Loucy (cell line): ENCODE measurements at regions not wholly inside any gene's neighbourhood (a gene's known extent, or its start where the extent isn't known, plus 50 kb on each side); places are given as distances from the start of the nearest gene placed in this dataset.

Experiments
- H2AFZ ChIP-seq: fragments of 200-600 bp; sonication (generic); 2 replicates; pipeline ENCODE4 v1.6.0; 2016; ENCODE audit warnings: antibody characterized with exemption, mild to moderate bottlenecking, low read length, moderate library complexity
- H3F3A ChIP-seq: fragments of 200-600 bp; 2 replicates; pipeline ENCODE4 v1.6.0; 2016; ENCODE audit warnings: antibody characterized with exemption, low read depth, mild to moderate bottlenecking
- H3K27me3 ChIP-seq: fragments of 200-600 bp; sonication (generic); 2 replicates; pipeline ENCODE4 v1.6.1; 2014; ENCODE audit warnings: low read length, mild to moderate bottlenecking; ENCODE audit not compliant: insufficient read depth, poor library complexity, severe bottlenecking
- H3K36me3 ChIP-seq: fragments of 200-600 bp; sonication (generic); 2 replicates; pipeline ENCODE4 v1.6.1; 2016; ENCODE audit warnings: low read length; ENCODE audit not compliant: insufficient read depth
- H3K4me1 ChIP-seq: fragments of 200-600 bp; sonication (generic); 2 replicates; pipeline ENCODE4 v1.5.1; 2014; ENCODE audit warnings: low read length, mild to moderate bottlenecking; ENCODE audit not compliant: insufficient read depth, poor library complexity, severe bottlenecking
- H3K4me2 ChIP-seq: fragments of 200-600 bp; sonication (generic); 2 replicates; pipeline ENCODE4 v1.6.0; 2014; ENCODE audit warnings: antibody characterized with exemption, low read length, low read depth, mild to moderate bottlenecking; ENCODE audit not compliant: poor library complexity, severe bottlenecking
- H3K4me3 ChIP-seq: fragments of 200-600 bp; sonication (generic); 2 replicates; pipeline ENCODE4 v1.5.1; 2014; ENCODE audit warnings: low read length, mild to moderate bottlenecking, mixed read lengths; ENCODE audit not compliant: poor library complexity, severe bottlenecking
- H3K79me2 ChIP-seq: fragments of 200-600 bp; sonication (generic); 2 replicates; pipeline ENCODE4 v1.6.1; 2014; ENCODE audit warnings: low read length; ENCODE audit not compliant: insufficient read depth
- H3K9ac ChIP-seq: fragments of 200-600 bp; sonication (generic); 2 replicates; pipeline ENCODE4 v1.6.0; 2014; ENCODE audit warnings: mild to moderate bottlenecking, low read depth, low read length, moderate library complexity; ENCODE audit not compliant: poor library complexity, severe bottlenecking
- H3K9me2 ChIP-seq: fragments of 200-600 bp; sonication (generic); replicated peaks from 2 replicates; pipeline ENCODE4 v1.6.1; 2016; ENCODE audit warnings: low read depth, low read length, mixed read lengths
- H3K9me3 ChIP-seq: fragments of 200-600 bp; sonication (generic); 2 replicates; pipeline ENCODE4 v1.6.1; 2014; ENCODE audit warnings: mild to moderate bottlenecking, antibody characterized with exemption, low read length, low read depth; ENCODE audit not compliant: insufficient read depth
- H4K20me1 ChIP-seq: fragments of 200-600 bp; sonication (generic); 2 replicates; pipeline ENCODE4 v1.6.0; 2014; ENCODE audit warnings: antibody characterized with exemption, low read length, mild to moderate bottlenecking; ENCODE audit not compliant: insufficient read depth, poor library complexity, severe bottlenecking
- EZH2phosphoT487 ChIP-seq: fragments of 200-600 bp; IDR thresholded peaks from 2 replicates; pipeline ENCODE4 v1.6.1; 2018; ENCODE audit warnings: antibody characterized with exemption, mild to moderate bottlenecking, moderate library complexity, borderline replicate concordance
- TF ChIP-seq, protein P1 (sequence below): fragments of 200-600 bp; sonication (generic); conservative IDR thresholded peaks from 2 replicates; pipeline ENCODE4 v1.5.1; 2014; ENCODE audit warnings: mild to moderate bottlenecking, antibody characterized with exemption, low read length

DNA sequence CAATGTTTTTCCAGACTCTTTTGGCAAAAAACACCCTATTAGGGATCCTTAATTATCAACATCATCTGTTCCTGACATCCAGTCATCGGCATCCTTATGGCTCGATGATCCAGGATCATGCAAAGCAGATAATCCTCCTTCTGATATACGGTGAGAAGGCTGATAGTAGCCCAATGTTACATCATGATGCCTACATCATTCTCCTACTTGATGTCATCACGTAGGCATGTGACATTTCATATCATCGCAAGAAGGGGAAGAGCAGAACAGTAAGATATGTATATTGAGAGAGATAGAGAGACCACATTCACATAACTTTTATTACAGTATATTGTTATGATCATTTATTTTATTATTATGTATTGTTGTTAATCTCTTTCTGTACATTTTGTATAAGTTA, 168.6 kb downstream of the ADAMTS15 start:
- H3K79me2 ChIP-seq = no peaks in the 10 kb centered on the region
- H3F3A ChIP-seq = no peaks in the 10 kb centered on the region
- H3K4me1 ChIP-seq = no peaks in the 10 kb centered on the region
- H3K4me3 ChIP-seq = no peak overlapping the region
- H3K36me3 ChIP-seq = no peaks in the 10 kb centered on the region
- no peaks in the 10 kb centered on the region for H3K27me3 ChIP-seq
- no peak overlapping the region for H3K9ac ChIP-seq
- no peaks in the 10 kb centered on the region for H3K9me3 ChIP-seq
- H3K9me2 ChIP-seq = no peaks in the 10 kb centered on the region
- no peaks in the 10 kb centered on the region for H4K20me1 ChIP-seq
- H2AFZ ChIP-seq = no peak overlapping the region
- TF ChIP-seq, protein P1, sequence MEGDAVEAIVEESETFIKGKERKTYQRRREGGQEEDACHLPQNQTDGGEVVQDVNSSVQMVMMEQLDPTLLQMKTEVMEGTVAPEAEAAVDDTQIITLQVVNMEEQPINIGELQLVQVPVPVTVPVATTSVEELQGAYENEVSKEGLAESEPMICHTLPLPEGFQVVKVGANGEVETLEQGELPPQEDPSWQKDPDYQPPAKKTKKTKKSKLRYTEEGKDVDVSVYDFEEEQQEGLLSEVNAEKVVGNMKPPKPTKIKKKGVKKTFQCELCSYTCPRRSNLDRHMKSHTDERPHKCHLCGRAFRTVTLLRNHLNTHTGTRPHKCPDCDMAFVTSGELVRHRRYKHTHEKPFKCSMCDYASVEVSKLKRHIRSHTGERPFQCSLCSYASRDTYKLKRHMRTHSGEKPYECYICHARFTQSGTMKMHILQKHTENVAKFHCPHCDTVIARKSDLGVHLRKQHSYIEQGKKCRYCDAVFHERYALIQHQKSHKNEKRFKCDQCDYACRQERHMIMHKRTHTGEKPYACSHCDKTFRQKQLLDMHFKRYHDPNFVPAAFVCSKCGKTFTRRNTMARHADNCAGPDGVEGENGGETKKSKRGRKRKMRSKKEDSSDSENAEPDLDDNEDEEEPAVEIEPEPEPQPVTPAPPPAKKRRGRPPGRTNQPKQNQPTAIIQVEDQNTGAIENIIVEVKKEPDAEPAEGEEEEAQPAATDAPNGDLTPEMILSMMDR = no peak
- no peak for TF ChIP-seq EZH2phosphoT487
- H3K4me2 ChIP-seq = no peak overlapping the region

DNA sequence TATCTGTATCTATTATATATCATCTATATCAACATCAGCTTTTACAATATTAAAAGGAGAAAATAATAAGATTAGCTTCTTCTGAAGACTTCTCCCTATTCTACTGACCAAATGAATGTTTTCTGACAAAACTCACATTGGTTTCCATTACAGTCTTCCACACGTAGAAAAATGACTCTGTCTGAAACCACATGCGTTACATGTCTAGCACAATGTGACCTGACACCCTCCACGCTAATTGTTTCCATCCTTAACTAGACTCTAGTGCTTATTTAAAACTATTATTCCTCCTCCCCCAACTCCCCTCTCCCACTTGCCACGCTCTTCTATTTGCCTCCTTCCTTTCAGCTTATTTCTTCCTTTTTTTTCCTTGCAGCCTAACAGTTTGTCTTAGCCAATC, 172.1 kb downstream of the ADAMTS15 start:
- Histone ChIP-seq H3K4me3 (no peak overlapping the region), H3K9me2 (no peaks in the 10 kb centered on the region), H2AFZ (no peak overlapping the region), H3K4me1 (no peaks in the 10 kb centered on the region), H4K20me1 (no peaks in the 10 kb centered on the region), H3F3A (no peaks in the 10 kb centered on the region), H3K27me3 (no peaks in the 10 kb centered on the region), H3K4me2 (no peak overlapping the region), H3K9ac (no peak overlapping the region), H3K9me3 (no peaks in the 10 kb centered on the region), H3K36me3 (no peaks in the 10 kb centered on the region), H3K79me2 (no peaks in the 10 kb centered on the region)
- TF ChIP-seq, protein P1 = no peak
- no peak for TF ChIP-seq EZH2phosphoT487

DNA sequence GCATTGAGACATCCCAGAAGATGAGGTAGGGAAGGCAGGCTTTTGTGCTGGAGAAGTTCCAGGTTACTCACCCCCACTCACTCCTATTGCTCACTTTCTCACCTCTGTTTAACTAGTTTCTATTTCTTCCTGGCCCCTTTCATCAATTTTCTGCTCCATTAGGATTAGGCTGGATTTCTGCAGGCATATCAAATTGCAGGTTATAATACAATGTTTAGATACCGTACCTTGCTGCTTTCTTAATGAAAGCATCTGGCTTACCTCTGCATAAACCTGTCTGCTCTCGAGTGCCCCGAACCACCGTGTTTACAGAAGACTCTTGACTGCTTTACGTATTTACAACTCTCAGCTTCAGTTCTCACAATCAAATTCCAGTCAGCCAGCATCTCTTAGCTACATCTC, 173.7 kb downstream of the ADAMTS15 start:
- no peaks in the 10 kb centered on the region for H3K9me3 ChIP-seq
- no peaks in the 10 kb centered on the region for H3K79me2 ChIP-seq
- H3K36me3 ChIP-seq = no peaks in the 10 kb centered on the region
- no peaks in the 10 kb centered on the region for H4K20me1 ChIP-seq
- H2AFZ ChIP-seq = no peak overlapping the region
- H3K9ac ChIP-seq = no peak overlapping the region
- H3F3A ChIP-seq = no peaks in the 10 kb centered on the region
- TF ChIP-seq, protein P1 = no peak
- no peak for TF ChIP-seq EZH2phosphoT487
- H3K27me3 ChIP-seq = no peaks in the 10 kb centered on the region
- no peak overlapping the region for H3K4me2 ChIP-seq
- no peaks in the 10 kb centered on the region for H3K9me2 ChIP-seq
- no peak overlapping the region for H3K4me3 ChIP-seq
- H3K4me1 ChIP-seq = no peaks in the 10 kb centered on the region
